SK-N-MC (cell line): ENCODE measurements at regions not wholly inside any gene's neighbourhood (a gene's known extent, or its start where the extent isn't known, plus 50 kb on each side); places are given as distances from the start of the nearest gene placed in this dataset.

Experiments
- DNase-seq: peaks from one replicate; pipeline ENCODE4 v3.0.0-alpha.2; 2011; ENCODE audit warnings: low read depth, low spot score
- H3K27ac ChIP-seq: fragments of 200-600 bp; sonication (generic); 2 replicates; pipeline ENCODE4 v1.5.1; 2016; ENCODE audit warnings: mixed run types
- H3K36me3 ChIP-seq: fragments of 200-600 bp; sonication (generic); 2 replicates; pipeline ENCODE4 v1.6.1; 2017; ENCODE audit warnings: antibody characterized with exemption, low read length, mixed read lengths; ENCODE audit not compliant: insufficient read depth
- H3K4me3 ChIP-seq: fragments of 200-600 bp; sonication (generic); 2 replicates; pipeline ENCODE4 v1.5.1; 2016
- H3K9ac ChIP-seq: fragments of 200-600 bp; sonication (generic); 2 replicates; pipeline ENCODE4 v1.8.0; 2017; ENCODE audit warnings: mixed run types, mixed read lengths; ENCODE audit not compliant: insufficient read length
- H3K9me3 ChIP-seq: fragments of 200-600 bp; sonication (generic); 2 replicates; pipeline ENCODE4 v1.6.1; 2017; ENCODE audit warnings: low read depth, mild to moderate bottlenecking, antibody characterized with exemption, low read length, moderate library complexity, mixed read lengths
- EZH2 ChIP-seq: fragments of 200-600 bp; sonication (generic); IDR thresholded peaks from one replicate; pipeline ENCODE4 v1.6.1; 2017; ENCODE audit warnings: antibody characterized with exemption
- FOXP2 ChIP-seq: optimal IDR thresholded peaks from 2 replicates; pipeline ENCODE3; 2011; ENCODE audit warnings: mild to moderate bottlenecking, moderate library complexity; ENCODE audit not compliant: insufficient read depth; ENCODE audit errors: extremely low read length, control extremely low read depth
- POLR2AphosphoS5 ChIP-seq: IDR thresholded peaks from 2 replicates; pipeline ENCODE4 v1.6.1; 2012; ENCODE audit warnings: mild to moderate bottlenecking, low read depth, low read length, borderline replicate concordance

GRCh38 chr3:72223628-72224027 lies 438.7 kb upstream of the PROK2 start:
- TF ChIP-seq EZH2 (no peak), POLR2AphosphoS5 (no peak), FOXP2 (no peak)
- no peak for DNase-seq
- H3K9ac ChIP-seq: no peak overlapping the region
- no peak overlapping the region for H3K27ac ChIP-seq
- H3K36me3 ChIP-seq: no peaks in the 10 kb centered on the region
- H3K4me3 ChIP-seq: no peak overlapping the region
- H3K9me3 ChIP-seq: no peaks in the 10 kb centered on the region

GRCh38 chr3:72223116-72223515 lies 438.2 kb upstream of the PROK2 start:
- no peak for TF ChIP-seq POLR2AphosphoS5
- no peak for TF ChIP-seq EZH2
- no peak for TF ChIP-seq FOXP2
- Histone ChIP-seq H3K4me3 (no peak overlapping the region), H3K27ac (no peak overlapping the region), H3K9ac (no peak overlapping the region), H3K9me3 (no peaks in the 10 kb centered on the region), H3K36me3 (no peaks in the 10 kb centered on the region)
- DNase-seq: no peak

GRCh38 chr3:72222410-72222809 lies 437.5 kb upstream of the PROK2 start:
- H3K9me3 ChIP-seq: no peaks in the 10 kb centered on the region

GRCh38 chr3:72220946-72221345 lies 436.0 kb upstream of the PROK2 start:
- Histone ChIP-seq H3K9ac (no peak overlapping the region), H3K9me3 (no peaks in the 10 kb centered on the region), H3K27ac (no peak overlapping the region), H3K4me3 (no peak overlapping the region), H3K36me3 (no peaks in the 10 kb centered on the region)
- no peak for DNase-seq
- TF ChIP-seq FOXP2: no peak
- no peak for TF ChIP-seq POLR2AphosphoS5
- TF ChIP-seq EZH2: no peak

More at GRCh38 chr3:72222410-72222809, 437.5 kb upstream of the PROK2 start:
- no peaks in the 10 kb centered on the region for H3K36me3 ChIP-seq
- no peak overlapping the region for H3K9ac ChIP-seq
- no peak overlapping the region for H3K4me3 ChIP-seq
- DNase-seq: no peak
- no peak for TF ChIP-seq EZH2
- H3K27ac ChIP-seq: no peak overlapping the region

GRCh38 chr3:72219752-72220151 lies 434.8 kb upstream of the PROK2 start:
- Histone ChIP-seq H3K36me3 (no peaks in the 10 kb centered on the region), H3K4me3 (no peak overlapping the region), H3K9me3 (no peaks in the 10 kb centered on the region), H3K27ac (no peak overlapping the region), H3K9ac (no peak overlapping the region)
- DNase-seq: no peak
- no peak for TF ChIP-seq EZH2
- no peak for TF ChIP-seq FOXP2
- no peak for TF ChIP-seq POLR2AphosphoS5

- no peak for DNase-seq
- no peak overlapping the region for H3K4me3 ChIP-seq
Measured at GRCh38 chr3:72217570-72217969, 432.6 kb upstream of the PROK2 start.

GRCh38 chr3:72214066-72214951 lies 429.4 kb upstream of the PROK2 start:
- no peaks in the 10 kb centered on the region for H3K36me3 ChIP-seq
- H3K9me3 ChIP-seq: no peaks in the 10 kb centered on the region
- no peak overlapping the region for H3K27ac ChIP-seq
- no peak overlapping the region for H3K4me3 ChIP-seq
- DNase-seq: no peak
- H3K9ac ChIP-seq: no peak overlapping the region
- no peak for TF ChIP-seq EZH2
- no peak for TF ChIP-seq POLR2AphosphoS5
- TF ChIP-seq FOXP2: no peak

More at GRCh38 chr3:72217570-72217969, 432.6 kb upstream of the PROK2 start:
- H3K36me3 ChIP-seq: no peaks in the 10 kb centered on the region
- H3K9me3 ChIP-seq: no peaks in the 10 kb centered on the region
- no peak for TF ChIP-seq POLR2AphosphoS5
- TF ChIP-seq EZH2: no peak
- TF ChIP-seq FOXP2: no peak
- H3K27ac ChIP-seq: no peak overlapping the region
- H3K9ac ChIP-seq: no peak overlapping the region

GRCh38 chr3:72213296-72214065 lies 428.5 kb upstream of the PROK2 start:
- Histone ChIP-seq H3K9ac (no peak overlapping the region), H3K9me3 (no peaks in the 10 kb centered on the region), H3K27ac (no peak overlapping the region), H3K4me3 (no peak overlapping the region), H3K36me3 (no peaks in the 10 kb centered on the region)
- no peak for TF ChIP-seq POLR2AphosphoS5
- TF ChIP-seq EZH2: no peak
- TF ChIP-seq FOXP2: no peak
- no peak for DNase-seq

- no peaks in the 10 kb centered on the region for H3K9me3 ChIP-seq
- H3K9ac ChIP-seq: no peak overlapping the region
- H3K4me3 ChIP-seq: no peak overlapping the region
- no peak overlapping the region for H3K27ac ChIP-seq
- H3K36me3 ChIP-seq: no peaks in the 10 kb centered on the region
- TF ChIP-seq FOXP2: no peak
- TF ChIP-seq POLR2AphosphoS5: no peak
- TF ChIP-seq EZH2: no peak
- DNase-seq: no peak
Measured at GRCh38 chr3:72212396-72212795, 427.4 kb upstream of the PROK2 start.
